Dendritic cell treated with granulocyte-macrophage colony-stimulating factor and Interleukin-4, amounts not matched to agents 40 ng/mL and 50 ng/mL, for 4 days (primary cell): ENCODE measurements at regions not wholly inside any gene's neighbourhood (a gene's known extent, or its start where the extent isn't known, plus 50 kb on each side); places are given as distances from the start of the nearest gene placed in this dataset.

Experiments
- H3K27ac Mint-ChIP-seq: one replicate; pipeline ENCODE4 v1.8.0; 2022; ENCODE audit warnings: mild to moderate bottlenecking, mixed read lengths
- H3K27me3 Mint-ChIP-seq: one replicate; pipeline ENCODE4 v1.8.0; 2022; ENCODE audit warnings: mild to moderate bottlenecking, mixed read lengths
- H3K36me3 Mint-ChIP-seq: one replicate; pipeline ENCODE4 v1.8.0; 2022; ENCODE audit warnings: low read depth, mixed read lengths
- H3K4me1 Mint-ChIP-seq: one replicate; pipeline ENCODE4 v1.8.0; 2022; ENCODE audit warnings: low read depth, mixed read lengths
- H3K4me3 Mint-ChIP-seq: one replicate; pipeline ENCODE4 v1.8.0; 2022; ENCODE audit warnings: mild to moderate bottlenecking, moderate library complexity, mixed read lengths
- H3K9me3 Mint-ChIP-seq: one replicate; pipeline ENCODE4 v1.8.0; 2022; ENCODE audit warnings: mixed read lengths
- intact Hi-C: fragments of 100-400 bp; cut with micrococcal nuclease; formaldehyde crosslinking; loops from one replicate; pipeline ENCODE4 v1.15.0; 2022

- no peak overlapping the region for H3K4me3 Mint-ChIP-seq
- H3K4me1 Mint-ChIP-seq = no peaks in the 10 kb centered on the region
- H3K27me3 Mint-ChIP-seq = no peaks in the 10 kb centered on the region
- no peaks in the 10 kb centered on the region for H3K36me3 Mint-ChIP-seq
- peaks cover 1% of the 10 kb centered on the region for H3K9me3 Mint-ChIP-seq
- no peak overlapping the region for H3K27ac Mint-ChIP-seq
- intact Hi-C loops = no loop called here
Measured at GRCh38 chr6:168783720-168784119, 342.7 kb downstream of the SMOC2 start.

DNA sequence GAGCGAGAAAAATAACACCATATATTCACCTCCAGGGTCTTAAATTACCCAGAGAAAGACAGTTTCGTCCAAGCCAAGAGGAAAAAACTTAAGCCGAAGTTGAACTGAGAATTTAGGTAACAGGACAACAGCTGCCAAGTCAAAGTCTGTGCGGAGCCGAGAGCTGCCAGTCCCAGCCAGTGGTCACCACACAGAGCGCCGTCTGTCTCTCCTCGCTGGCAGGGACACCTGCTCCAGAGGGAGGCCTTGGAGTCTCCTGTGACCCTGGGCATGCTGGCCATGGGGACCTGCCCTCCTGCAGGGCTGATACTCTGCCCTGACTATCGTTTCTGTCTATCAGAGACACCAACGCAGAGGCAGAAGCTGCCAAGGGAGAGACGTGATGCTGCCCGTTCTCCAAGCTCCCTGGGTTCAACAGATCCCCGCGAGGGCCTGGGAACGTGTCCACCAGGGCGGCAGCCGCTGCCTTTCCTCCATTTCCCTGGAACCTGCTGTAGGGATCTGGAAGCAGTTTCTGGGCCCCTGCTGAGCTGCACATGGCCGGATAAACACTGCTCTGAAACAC, 341.3 kb downstream of the SMOC2 start:
- Mint-ChIP-seq H3K36me3 (no peaks in the 10 kb centered on the region), H3K27me3 (no peaks in the 10 kb centered on the region), H3K4me3 (no peak overlapping the region), H3K27ac (no peak overlapping the region), H3K9me3 (peaks cover 16% of the 10 kb centered on the region), H3K4me1 (no peaks in the 10 kb centered on the region)
- intact Hi-C loops = no loop called here

- Mint-ChIP-seq H3K9me3 (peaks cover 44% of the 10 kb centered on the region), H3K4me1 (no peaks in the 10 kb centered on the region), H3K27me3 (no peaks in the 10 kb centered on the region), H3K27ac (no peak overlapping the region), H3K4me3 (no peak overlapping the region), H3K36me3 (no peaks in the 10 kb centered on the region)
- intact Hi-C loops = no loop called here
Measured at GRCh38 chr6:168778201-168778600, 337.2 kb downstream of the SMOC2 start.

GRCh38 chr6:168774381-168774780, 333.4 kb downstream of the SMOC2 start:
- Mint-ChIP-seq H3K4me3 (no peak overlapping the region), H3K27ac (no peak overlapping the region), H3K27me3 (no peaks in the 10 kb centered on the region), H3K36me3 (no peaks in the 10 kb centered on the region), H3K4me1 (no peaks in the 10 kb centered on the region), H3K9me3 (peaks cover 66% of the 10 kb centered on the region)
- intact Hi-C loops = no loop called here

GRCh38 chr6:168773788-168774187, 332.8 kb downstream of the SMOC2 start:
- no peaks in the 10 kb centered on the region for H3K36me3 Mint-ChIP-seq
- intact Hi-C loops = no loop called here
- H3K27ac Mint-ChIP-seq = no peak overlapping the region
- peaks cover 71% of the 10 kb centered on the region for H3K9me3 Mint-ChIP-seq
- H3K4me3 Mint-ChIP-seq = no peak overlapping the region
- H3K4me1 Mint-ChIP-seq = no peaks in the 10 kb centered on the region
- H3K27me3 Mint-ChIP-seq = no peaks in the 10 kb centered on the region

DNA sequence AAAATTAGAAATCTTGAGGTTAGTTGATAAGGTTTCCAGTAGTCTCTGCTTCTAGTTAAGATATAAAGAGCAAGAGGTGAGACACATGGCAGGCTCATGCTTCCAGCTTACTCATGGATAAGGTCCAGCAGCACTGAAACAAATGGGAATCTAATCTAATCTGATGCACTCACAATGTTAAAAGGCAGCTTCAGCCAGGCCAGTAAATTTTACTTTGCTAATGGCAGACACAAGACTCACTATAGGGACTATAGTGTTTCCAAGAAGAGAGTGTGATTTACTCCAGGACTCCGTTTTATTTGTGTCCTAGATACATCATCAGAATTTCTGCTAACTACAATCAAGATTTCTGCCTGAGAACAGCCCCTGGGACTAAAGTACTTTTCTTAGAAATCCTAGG, 324.8 kb downstream of the SMOC2 start:
- intact Hi-C loops = no loop called here
- Mint-ChIP-seq H3K27me3 (no peaks in the 10 kb centered on the region), H3K4me3 (no peak overlapping the region), H3K4me1 (no peaks in the 10 kb centered on the region), H3K27ac (no peak overlapping the region), H3K36me3 (no peaks in the 10 kb centered on the region), H3K9me3 (peaks cover 27% of the 10 kb centered on the region)

DNA sequence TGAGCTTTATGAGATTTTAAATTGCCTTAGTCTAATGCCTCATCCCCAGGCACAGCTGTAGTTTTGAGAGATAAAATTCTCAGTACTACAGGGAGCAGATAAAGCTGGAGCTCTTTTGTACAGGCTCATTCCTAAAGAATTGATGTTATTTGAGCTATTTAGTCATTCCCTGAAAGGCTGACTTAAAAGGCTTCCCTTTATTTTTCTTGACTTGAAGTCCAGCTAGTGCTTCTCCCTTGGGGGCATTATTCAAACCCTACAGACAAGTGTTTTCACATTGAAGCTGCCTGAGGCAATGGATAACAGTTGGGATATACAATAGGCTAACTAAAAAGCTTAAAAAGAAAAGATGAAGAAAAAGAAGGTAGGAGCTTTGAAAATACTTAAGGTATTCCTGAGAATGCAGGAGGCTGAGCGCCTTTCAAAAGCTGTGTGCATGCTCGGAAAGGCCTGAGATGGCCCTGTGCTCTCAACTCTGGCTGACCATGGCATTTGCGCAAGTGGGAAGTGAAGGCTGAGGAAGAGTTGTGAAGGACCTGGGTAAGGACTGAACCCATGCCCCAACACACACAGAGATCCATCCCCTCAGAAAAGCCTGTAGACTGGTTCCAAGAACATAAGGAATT, 315.1 kb downstream of the SMOC2 start:
- H3K36me3 Mint-ChIP-seq = no peaks in the 10 kb centered on the region
- H3K4me1 Mint-ChIP-seq = no peaks in the 10 kb centered on the region
- intact Hi-C loops = no loop called here
- H3K27ac Mint-ChIP-seq = no peak overlapping the region
- peaks cover 72% of the 10 kb centered on the region for H3K9me3 Mint-ChIP-seq
- H3K4me3 Mint-ChIP-seq = no peak overlapping the region
- H3K27me3 Mint-ChIP-seq = no peaks in the 10 kb centered on the region

- H3K4me1 Mint-ChIP-seq = no peaks in the 10 kb centered on the region
- peaks cover 19% of the 10 kb centered on the region for H3K9me3 Mint-ChIP-seq
- no peak overlapping the region for H3K4me3 Mint-ChIP-seq
- no peaks in the 10 kb centered on the region for H3K27me3 Mint-ChIP-seq
- intact Hi-C loops = no loop called here
- no peak overlapping the region for H3K27ac Mint-ChIP-seq
- no peaks in the 10 kb centered on the region for H3K36me3 Mint-ChIP-seq
Measured at GRCh38 chr6:168746643-168747042, 305.7 kb downstream of the SMOC2 start.

DNA sequence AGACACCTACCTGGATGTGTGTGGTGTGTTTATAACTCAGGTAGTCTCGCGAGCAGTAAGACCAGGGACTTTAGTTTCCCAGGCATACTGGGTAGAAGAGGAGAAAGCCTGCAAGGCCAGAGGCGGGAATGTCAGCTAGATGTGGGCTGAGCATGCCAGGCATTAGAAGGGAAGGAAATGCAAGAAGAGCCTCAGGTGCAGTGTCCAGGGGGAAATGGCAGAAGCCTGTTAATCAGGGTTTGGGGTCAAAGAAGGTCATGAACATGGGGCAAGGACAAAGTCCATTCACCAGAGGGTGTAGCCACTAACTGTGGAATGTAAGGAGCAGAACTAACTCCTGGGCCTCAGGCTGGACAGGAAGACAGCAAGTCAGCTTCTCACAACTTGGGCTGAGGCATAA, 305.0 kb downstream of the SMOC2 start:
- Mint-ChIP-seq H3K27me3 (no peaks in the 10 kb centered on the region), H3K4me3 (no peak overlapping the region), H3K9me3 (peaks cover 20% of the 10 kb centered on the region), H3K4me1 (no peaks in the 10 kb centered on the region), H3K27ac (no peak overlapping the region), H3K36me3 (no peaks in the 10 kb centered on the region)
- intact Hi-C loops = no loop called here

- Mint-ChIP-seq H3K4me1 (no peaks in the 10 kb centered on the region), H3K27me3 (no peaks in the 10 kb centered on the region), H3K9me3 (peaks cover 29% of the 10 kb centered on the region), H3K27ac (no peak overlapping the region), H3K36me3 (no peaks in the 10 kb centered on the region), H3K4me3 (no peak overlapping the region)
- intact Hi-C loops = no loop called here
Measured at GRCh38 chr6:168744861-168745260, 303.9 kb downstream of the SMOC2 start.

DNA sequence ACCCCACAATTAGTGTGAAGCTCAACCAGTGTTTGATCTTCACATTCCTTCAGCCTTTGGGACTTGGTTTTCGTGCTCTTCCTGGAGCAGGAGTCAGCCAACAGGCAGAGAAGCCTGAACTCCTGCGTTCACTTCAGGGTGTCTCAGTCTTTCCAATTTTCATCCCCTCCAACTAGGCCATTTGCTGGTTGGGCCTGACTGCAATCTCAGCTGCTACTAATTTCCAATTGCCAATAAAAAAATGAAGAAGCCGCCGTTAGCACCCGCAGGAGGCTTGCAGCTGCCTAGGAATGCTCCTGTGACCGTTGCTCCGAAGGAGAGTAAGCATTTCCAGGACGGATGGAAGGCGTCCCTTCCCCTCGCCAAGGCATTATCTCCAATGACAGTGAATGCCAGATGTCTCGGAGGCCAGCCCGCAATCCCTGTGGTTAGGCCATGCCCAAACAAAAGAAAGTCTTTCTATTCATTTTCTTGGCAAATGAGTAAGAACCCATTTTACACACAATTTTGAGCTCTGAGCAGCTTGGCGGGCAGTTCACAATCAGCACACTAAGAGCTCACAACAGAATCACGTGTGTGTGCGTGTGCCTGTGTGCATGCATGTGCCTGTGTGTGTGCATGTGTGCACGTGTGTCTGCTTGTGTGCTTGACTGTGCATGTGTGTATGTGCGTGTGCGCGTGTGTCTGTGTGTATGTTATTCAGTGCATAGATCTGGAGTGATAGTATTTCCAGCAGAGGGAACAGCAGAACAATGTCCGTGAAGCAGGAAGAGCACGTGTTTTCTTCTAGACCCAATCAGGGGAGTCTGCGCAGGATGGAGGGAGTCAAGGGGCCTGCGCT, 301.2 kb downstream of the SMOC2 start:
- Mint-ChIP-seq H3K27ac (no peak overlapping the region), H3K4me1 (no peaks in the 10 kb centered on the region), H3K4me3 (no peak overlapping the region), H3K27me3 (no peaks in the 10 kb centered on the region), H3K9me3 (peaks cover 31% of the 10 kb centered on the region), H3K36me3 (no peaks in the 10 kb centered on the region)
- intact Hi-C loops = no loop called here

GRCh38 chr6:168741305-168741704, 300.3 kb downstream of the SMOC2 start:
- Mint-ChIP-seq H3K9me3 (peaks cover 39% of the 10 kb centered on the region), H3K4me3 (no peak overlapping the region), H3K36me3 (no peaks in the 10 kb centered on the region), H3K4me1 (no peaks in the 10 kb centered on the region), H3K27ac (no peak overlapping the region), H3K27me3 (no peaks in the 10 kb centered on the region)
- intact Hi-C loops = no loop called here

DNA sequence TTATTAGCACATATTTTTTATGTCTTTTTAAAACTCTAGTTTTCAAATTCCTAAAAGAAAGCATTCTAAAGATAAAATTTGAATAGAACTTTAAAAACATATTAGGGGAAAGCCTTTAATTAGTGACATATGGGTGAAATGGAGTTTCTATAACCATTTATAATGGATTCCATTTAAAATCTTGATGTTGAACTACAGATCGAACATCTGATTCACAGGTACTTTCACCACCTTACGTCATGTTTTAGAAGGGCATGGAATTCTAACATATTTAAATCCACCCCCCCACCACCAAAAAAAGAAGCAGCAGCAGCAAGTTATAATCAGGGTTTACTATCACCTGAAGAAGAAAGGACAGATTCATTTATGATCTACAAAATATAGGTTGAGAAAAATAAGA, 298.4 kb downstream of the SMOC2 start:
- no peaks in the 10 kb centered on the region for H3K4me1 Mint-ChIP-seq
- no peaks in the 10 kb centered on the region for H3K27me3 Mint-ChIP-seq
- H3K4me3 Mint-ChIP-seq = no peak overlapping the region
- H3K9me3 Mint-ChIP-seq = peaks cover 49% of the 10 kb centered on the region
- no peaks in the 10 kb centered on the region for H3K36me3 Mint-ChIP-seq
- no peak overlapping the region for H3K27ac Mint-ChIP-seq
- intact Hi-C loops = no loop called here

- Mint-ChIP-seq H3K27me3 (no peaks in the 10 kb centered on the region), H3K4me3 (no peak overlapping the region), H3K27ac (no peak overlapping the region), H3K9me3 (peaks cover 38% of the 10 kb centered on the region), H3K36me3 (no peaks in the 10 kb centered on the region), H3K4me1 (no peaks in the 10 kb centered on the region)
- intact Hi-C loops = no loop called here
Measured at GRCh38 chr6:168737481-168737880, 296.5 kb downstream of the SMOC2 start.
